ENCODE measurements at regions not wholly inside any gene's neighbourhood (a gene's known extent, or its start where the extent isn't known, plus 50 kb on each side); places are given as distances from the start of the nearest gene placed in this dataset.
A peak's percentile ranks its signal among the peaks of the same experiment; 100 is the strongest.
"Not testable (repeated sequence)": the region's sequence is repeated elsewhere in the genome, so short reads cannot be mapped to it uniquely, and the experiment has no call there.

- no peak for DNase-seq
Observed at GRCh38 chr5:86977190-86977589, 290.5 kb upstream of the RASA1 start.

- no peak for DNase-seq
Observed at GRCh38 chr5:86977808-86978207, 289.9 kb upstream of the RASA1 start.

- no peak for DNase-seq
Observed at GRCh38 chr5:86979811-86980411, 287.8 kb upstream of the RASA1 start.

GRCh38 chr5:86981898-86982297, 285.8 kb upstream of the RASA1 start:
- DNase-seq: no peak

- no peak for DNase-seq
Observed at GRCh38 chr5:86983208-86983607, 284.5 kb upstream of the RASA1 start.

- DNase-seq: no peak
Observed at GRCh38 chr5:86986837-86987236, 280.8 kb upstream of the RASA1 start.

GRCh38 chr5:86997516-86997915, 270.2 kb upstream of the RASA1 start:
- no peak for DNase-seq

GRCh38 chr5:86999951-87000350, 267.7 kb upstream of the RASA1 start:
- no peak for DNase-seq

- DNase-seq: no peak
Observed at GRCh38 chr5:87002485-87002884, 265.2 kb upstream of the RASA1 start.

GRCh38 chr5:87004101-87004500, 263.6 kb upstream of the RASA1 start:
- DNase-seq: no peak

GRCh38 chr5:87007737-87008136, 259.9 kb upstream of the RASA1 start:
- no peak for DNase-seq

GRCh38 chr5:87008751-87009560, 258.7 kb upstream of the RASA1 start:
- peak; percentile 7 for DNase-seq

GRCh38 chr5:87010736-87011135, 256.9 kb upstream of the RASA1 start:
- DNase-seq: no peak

GRCh38 chr5:87015901-87016300, 251.8 kb upstream of the RASA1 start:
- DNase-seq: no peak

GRCh38 chr5:87020099-87020934, 247.4 kb upstream of the RASA1 start:
- peak; percentile 38 for DNase-seq

- no peak for DNase-seq
Observed at GRCh38 chr5:87022415-87022814, 245.3 kb upstream of the RASA1 start.

GRCh38 chr5:87027570-87027969, 240.1 kb upstream of the RASA1 start:
- DNase-seq: no peak

- DNase-seq: no peak
Observed at GRCh38 chr5:87029951-87030350, 237.7 kb upstream of the RASA1 start.

GRCh38 chr5:87030699-87031098, 237.0 kb upstream of the RASA1 start:
- DNase-seq: no peak

GRCh38 chr5:87034557-87034956, 233.1 kb upstream of the RASA1 start:
- DNase-seq: no peak

- DNase-seq: no peak
Observed at GRCh38 chr5:87042554-87042953, 225.1 kb upstream of the RASA1 start.

- no peak for DNase-seq
Observed at GRCh38 chr5:87048156-87048555, 219.5 kb upstream of the RASA1 start.

GRCh38 chr5:87049012-87049411, 218.7 kb upstream of the RASA1 start:
- DNase-seq: not testable (repeated sequence)

Measured in muscle of arm (tissue), 1 donor.